ENCODE measurements at regions not wholly inside any gene's neighbourhood (a gene's known extent, or its start where the extent isn't known, plus 50 kb on each side); places are given as distances from the start of the nearest gene placed in this dataset.
"Not testable (repeated sequence)": the region's sequence is repeated elsewhere in the genome, so short reads cannot be mapped to it uniquely, and the experiment has no call there.

DNA sequence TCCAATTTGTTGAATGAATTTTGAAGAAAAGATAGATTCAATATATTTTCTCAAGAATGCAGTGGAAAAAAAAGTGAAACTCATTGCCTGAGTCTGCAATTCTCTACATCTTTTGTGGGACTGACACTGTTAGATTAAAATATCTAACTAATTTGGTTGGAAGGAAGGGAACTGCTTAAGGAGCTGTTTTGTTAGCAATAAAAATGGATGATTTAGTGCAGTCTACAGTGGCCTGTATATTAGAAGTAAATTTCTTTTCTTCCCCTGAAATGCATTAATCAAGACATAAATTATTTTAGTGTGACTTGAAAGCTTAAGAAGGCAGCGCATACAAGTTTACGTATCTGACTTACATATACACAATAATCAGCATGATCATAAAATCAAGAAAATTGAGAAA lies 1332.6 kb downstream of the EPHA7 start:
- no peak for DNase-seq (ENCODE audit: low read depth, low spot score)

DNA sequence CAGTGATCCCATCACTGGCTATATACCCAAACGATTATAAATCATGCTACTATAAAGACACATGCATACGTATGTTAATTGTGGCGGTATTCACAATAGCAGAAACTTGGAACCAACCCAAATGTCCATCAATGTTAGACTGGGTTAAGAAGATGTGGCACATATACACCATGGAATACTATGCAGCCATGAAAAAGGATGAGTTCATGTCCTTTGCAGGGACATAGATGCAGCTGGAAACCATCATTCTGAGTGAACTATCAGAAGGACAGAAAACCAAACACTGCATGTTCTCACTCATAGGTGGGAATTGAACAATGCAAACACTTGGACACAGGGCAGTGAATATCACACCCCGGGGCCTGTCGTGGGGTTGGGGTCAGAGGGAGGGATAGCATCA lies 1335.4 kb downstream of the EPHA7 start:
- DNase-seq (ENCODE audit: low read depth, low spot score), result not testable (repeated sequence)

DNA sequence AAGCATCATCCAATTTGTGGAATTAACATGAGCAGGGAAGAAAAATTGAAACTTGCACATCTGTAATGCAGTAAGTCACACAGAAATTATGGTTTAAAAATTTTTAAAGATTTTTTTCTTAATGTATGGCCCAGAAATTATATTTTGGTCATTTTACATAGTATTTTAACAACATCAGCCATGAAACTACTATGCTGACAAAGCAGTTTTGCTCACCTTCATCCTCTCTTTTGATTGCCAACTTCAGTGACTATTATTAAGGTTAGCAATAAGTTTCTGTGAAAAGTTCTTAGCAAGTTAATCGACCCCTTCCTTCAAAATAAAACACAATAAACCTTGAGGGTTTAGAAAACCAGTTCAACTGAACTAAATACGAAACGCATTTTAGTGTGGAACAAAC lies 1347.0 kb downstream of the EPHA7 start:
- no peak for DNase-seq (ENCODE audit: low read depth, low spot score)

DNA sequence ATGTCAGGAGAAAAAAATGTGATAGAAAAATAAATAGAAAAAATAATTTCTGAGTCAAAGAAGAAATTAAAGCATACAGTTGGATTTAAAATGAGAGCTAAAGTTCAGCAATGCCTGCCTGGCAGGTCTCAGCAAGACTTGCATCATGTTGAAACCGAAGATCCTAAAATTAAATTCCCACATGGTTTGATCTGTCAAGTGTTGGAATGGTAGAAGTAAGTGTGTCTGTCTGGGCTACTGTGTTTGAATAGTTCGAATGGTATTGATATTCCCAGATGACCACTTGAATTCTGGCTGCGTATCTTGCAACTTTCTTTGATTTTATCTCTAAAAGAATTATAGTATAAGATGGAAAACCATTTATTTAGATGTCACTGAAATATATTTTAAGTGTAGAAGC lies 1349.6 kb downstream of the EPHA7 start:
- DNase-seq (ENCODE audit: low read depth, low spot score), result no peak

DNA sequence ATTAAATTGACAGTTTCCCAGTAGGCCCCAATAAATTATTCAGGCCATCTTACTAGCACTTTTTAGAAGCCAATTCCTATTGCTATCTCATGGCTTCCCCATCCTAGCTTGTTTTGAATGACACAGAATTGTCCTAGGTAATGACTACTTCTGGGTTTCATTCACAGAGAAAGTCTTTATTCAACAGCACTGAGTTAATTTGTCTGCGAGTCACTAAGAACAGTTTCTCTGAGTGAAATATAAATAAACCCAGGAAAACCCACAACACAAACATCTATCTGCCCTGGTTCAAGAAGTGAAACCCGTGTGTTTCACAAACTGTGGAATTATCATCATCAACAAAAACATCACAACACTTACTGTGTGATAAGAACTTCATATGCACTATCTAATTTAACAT lies 1366.8 kb downstream of the EPHA7 start:
- no peak for DNase-seq (ENCODE audit: low read depth, low spot score)

DNA sequence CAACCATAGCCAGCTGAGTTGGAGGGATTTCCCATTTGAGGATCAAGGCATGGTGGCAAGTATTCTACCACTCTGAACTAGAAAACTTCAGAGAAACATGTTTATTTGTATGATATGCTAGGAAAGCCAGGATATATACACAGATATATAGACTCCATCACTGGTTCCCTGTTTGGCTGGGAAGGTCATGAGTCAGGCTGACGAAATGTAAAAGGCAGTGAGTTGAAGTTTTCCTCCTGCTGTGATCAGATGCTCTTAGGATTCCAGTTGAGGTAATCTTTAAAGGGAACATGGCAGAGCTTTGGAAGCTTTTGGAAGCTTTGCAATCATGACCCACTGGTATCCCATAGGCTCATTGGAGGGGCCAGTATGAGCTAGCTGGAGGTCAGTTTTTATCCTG lies 1369.1 kb downstream of the EPHA7 start:
- no peak for DNase-seq (ENCODE audit: low read depth, low spot score)

DNA sequence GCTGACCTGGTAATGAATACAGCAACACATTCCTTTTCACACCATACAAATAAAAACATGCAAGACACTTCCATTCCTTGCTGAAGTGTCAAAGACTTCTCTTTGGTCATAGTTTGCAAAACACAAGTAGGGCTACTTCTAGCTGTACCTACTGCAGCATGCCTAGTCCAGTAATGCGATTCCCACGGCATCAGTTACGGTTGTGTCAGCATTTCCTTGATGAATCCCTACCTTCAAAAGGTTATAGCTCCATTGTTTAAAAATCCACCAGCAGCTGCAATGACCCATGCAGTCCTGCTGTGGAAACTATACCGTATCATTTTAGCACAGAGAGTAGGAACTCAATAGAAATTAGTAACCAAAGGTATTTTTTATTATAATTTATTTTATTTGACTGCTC lies 1371.5 kb downstream of the EPHA7 start:
- DNase-seq (ENCODE audit: low read depth, low spot score), result no peak

DNA sequence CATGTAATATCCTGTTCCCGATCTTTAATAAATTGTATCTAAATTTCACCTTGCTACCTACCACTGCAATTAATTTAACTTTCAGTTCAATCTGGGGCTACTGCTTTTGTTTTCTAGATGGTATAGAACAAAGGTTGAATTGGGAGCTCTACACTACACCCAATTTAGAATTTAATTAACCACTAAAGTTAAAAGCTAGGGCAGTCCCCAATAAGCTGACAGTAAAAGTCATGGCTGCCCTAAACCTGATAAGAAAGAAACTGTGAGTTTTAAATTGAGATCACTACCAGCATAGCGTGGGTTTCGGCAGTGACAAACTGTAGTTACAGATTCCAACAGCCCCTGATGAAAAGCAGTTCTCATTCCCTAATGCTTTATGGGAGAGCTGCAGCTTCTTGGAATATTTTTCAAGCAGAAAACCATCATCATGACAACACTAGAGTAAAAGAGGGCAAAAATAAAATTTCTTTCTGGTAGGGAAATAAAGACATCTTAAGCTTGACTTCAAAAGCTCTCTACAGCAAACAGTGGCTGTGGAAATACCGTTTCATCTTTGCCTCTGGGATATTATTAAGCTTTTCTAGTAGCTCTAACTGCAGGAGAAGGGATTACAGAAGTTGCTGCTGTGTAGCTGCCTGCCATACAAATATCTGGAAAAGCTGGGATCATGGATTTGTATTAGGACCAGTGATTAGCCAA lies 1372.1 kb downstream of the EPHA7 start:
- no peak for DNase-seq (ENCODE audit: low read depth, low spot score)

DNA sequence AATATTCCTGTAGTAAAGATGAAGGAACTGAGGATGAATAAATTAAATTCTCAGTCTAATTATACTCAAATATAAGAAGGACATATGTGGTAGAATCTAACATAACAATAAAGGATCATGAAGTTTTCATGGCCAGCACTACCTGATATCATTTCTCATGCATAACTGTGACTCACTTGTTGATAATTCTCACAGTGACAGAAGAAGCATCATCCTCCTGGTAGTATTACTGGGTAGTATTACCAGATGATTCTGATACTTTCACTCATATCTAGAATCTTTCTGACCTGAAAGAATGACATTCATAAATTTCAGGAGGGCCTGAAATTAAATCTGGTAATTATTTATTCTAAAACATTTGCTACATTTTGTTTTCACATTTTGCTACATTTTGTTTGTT lies 1375.0 kb downstream of the EPHA7 start:
- no peak for DNase-seq (ENCODE audit: low read depth, low spot score)

DNA sequence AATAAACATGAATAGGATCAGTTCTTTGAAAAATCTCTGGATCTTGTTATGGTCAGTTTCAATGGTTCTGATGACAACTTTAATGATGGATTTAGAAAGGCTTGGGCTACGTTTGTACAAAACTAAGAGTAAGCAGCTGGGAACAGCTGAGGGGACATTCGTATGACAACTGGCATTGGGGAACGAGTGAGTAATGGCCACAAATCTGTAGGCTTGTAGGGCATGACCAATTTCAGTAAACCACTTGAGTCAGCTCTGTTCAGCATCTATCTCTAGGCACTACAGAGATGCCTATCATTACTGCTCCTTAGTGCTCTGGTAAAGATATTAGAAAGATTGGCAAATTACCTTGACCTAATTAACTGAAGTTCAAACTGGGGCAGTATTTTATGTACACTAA lies 1375.6 kb downstream of the EPHA7 start:
- DNase-seq (ENCODE audit: low read depth, low spot score), result no peak

DNA sequence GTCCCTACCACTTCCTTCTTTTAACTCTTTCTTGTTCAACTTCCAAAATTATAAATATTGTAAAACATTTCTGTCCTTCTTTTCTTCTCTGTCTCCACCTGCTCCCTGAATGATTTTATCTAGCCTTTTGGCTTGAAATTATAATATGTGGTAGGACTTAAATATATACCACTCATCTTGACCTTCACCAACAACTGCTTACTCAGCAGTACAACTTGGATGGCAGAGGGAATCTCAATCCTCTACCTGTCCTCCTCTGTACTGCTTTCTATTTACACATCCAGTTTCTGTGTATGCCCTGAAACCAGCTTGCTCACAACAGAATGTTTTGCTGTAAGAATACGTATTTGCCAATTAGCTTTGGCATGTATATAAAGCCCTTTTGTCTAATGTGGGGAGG lies 1392.5 kb downstream of the EPHA7 start:
- no peak for DNase-seq (ENCODE audit: low read depth, low spot score)

DNA sequence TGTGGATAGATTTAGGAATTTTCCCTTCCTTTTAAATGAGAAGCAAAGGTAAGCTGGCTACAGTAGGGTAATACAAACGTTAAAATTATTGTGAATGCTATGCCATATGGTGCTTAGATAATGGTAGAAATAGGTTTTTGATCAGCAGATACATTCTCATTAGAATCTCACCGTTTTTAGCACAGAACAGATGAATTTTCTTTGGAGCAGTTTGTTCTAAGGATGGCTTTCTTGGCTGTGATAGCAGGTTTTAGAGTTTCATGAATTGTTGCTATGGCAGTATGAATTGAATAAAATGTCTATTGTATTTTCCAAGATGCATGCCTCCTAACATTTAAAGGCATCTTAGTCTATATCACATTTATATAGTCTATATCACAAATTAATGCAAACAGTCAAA lies 1394.5 kb downstream of the EPHA7 start:
- no peak for DNase-seq (ENCODE audit: low read depth, low spot score)

DNA sequence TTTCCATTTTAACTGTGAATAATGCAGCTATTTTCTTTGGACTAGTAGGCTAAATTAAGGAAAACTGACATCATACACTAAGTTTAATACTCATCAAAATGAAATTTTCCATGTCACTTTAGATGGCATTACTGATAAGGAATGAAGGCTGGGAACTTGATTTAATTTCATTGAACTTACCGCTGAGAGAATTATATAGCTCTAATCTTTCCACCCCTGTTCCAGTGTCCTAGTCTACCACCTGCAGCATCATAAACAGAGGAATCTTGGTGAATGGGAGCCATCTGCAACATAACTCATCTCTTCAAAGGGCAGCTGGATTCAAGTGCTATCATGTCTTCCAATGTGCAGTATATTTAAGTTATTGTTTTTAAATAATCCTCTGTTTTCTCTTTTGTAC lies 1395.2 kb downstream of the EPHA7 start:
- DNase-seq (ENCODE audit: low read depth, low spot score), result no peak

DNA sequence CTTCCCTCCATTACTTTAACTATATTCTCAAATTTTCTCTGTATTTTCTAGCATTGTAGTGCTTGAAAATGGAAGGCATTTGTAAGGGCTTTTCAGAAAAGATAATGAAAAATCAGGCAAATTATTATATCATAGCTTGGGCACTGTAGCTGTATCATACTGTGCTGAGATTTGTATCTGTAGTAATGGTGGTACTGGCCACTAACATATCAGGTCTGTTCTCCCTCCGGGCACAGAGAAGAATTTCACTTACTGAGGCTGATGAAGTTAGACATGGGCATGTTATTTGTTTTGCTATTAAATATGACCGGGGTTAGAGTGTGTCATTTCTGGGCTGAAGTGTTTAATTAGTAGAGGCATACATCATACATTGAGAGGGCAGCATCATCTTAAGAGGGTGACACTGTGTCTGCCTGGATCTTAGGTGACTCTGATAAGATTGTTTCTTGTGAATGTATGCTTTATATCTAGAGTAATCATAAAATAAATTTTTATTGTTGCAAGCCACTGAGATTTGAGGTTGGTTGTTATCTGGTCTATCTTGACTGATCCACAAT lies 1395.9 kb downstream of the EPHA7 start:
- DNase-seq (ENCODE audit: low read depth, low spot score), result no peak

DNA sequence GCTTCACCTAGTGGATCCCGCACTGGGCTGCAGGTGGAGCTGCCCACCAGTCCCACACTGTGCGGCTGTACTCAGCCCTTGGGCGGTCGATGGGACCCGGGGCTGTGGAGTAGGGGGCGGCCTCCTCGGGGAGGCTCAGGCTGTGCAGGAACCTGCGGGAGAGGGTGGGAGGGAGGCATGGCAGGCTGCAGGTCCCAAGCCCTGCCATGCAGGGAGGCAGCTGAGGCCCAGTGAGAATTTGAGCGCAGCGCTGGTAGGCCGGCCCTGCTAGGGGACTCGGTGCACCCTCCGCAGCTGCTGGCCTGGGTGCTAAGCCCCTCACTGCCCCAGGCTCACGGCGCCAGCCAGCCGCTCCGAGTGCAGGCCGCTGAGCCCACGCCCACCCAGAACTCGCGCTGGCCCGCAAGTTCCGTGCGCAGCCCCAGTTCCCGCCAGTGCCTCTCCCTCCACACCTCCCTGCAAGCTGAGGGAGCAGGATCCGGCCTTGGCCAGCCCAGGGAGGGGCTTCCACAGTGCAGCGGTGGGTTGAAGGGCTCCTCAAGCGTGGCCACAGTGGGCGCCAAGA lies 1407.6 kb downstream of the EPHA7 start:
- DNase-seq (ENCODE audit: low read depth, low spot score), result no peak

DNA sequence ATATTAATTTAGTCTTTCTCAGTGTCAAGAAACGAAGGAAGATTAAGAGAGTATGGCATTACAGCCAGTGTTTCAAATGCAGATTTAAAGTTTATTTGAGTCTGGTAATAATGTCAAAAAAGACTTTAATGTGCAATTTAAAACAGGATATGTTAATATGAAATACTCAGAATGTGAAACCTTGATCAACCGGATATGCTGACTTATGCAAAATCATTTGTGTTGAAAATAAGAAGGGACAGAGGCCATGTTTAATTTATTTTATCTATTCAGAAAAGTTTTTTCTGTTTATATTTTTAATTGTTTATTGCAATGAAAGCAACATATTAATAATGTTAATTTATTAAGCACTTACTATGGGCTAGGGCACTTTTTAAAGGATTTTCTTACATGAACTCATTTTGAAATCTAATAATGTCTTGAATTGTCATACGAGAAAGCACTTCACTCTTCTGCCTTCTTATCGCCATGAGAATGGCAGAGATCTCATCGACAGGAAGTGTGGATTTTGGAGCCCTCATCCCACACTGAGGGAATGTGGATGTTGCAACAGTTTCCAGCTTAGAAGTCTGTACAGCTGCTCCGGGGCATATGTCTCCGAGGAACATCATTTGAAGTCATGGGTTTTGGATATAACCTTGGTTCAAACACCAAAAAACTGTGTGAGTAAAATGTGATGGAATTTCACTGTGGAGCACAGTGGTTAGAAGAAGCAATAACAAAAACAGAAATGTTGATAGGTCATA lies 1410.4 kb downstream of the EPHA7 start:
- DNase-seq (ENCODE audit: low read depth, low spot score), result no peak

DNA sequence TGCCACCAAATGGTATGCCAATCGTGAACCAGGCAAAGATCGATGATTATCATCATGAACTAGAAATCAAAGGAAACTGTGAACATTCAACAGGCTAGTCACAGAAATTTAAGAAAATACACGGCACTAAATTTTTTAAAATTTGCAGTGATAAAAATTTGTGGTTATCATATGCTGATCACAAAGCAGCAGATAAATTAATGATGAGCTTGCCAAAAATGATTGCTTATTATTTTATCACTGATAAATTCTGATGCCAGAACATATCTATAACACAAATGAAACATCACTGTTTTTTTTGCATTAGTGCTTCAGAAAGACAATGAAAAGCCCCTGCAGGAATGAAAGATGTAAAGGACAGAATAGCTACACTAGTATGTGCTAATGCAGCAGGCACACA lies 1413.2 kb upstream of the MAP3K7 start:
- DNase-seq (ENCODE audit: low read depth, low spot score), result no peak

DNA sequence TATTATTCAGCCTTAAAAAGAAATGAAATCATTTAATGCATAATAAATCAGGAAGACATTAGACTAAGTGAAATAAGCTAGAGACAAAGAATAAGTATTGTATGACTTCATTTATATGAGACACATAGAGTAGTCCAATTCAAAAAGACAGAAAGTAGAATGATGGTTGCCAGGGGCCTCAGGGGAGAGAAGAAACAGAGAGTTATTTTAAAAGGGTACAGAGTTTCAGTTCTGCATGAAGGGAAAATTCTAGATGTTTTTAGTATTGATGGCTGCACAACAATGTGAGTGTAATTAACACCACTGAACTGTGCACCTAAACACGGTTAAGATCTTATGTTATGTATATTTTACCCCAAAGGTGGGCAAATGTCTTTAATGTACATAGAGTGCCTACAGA lies 1407.9 kb upstream of the MAP3K7 start:
- DNase-seq (ENCODE audit: low read depth, low spot score), result no peak

DNA sequence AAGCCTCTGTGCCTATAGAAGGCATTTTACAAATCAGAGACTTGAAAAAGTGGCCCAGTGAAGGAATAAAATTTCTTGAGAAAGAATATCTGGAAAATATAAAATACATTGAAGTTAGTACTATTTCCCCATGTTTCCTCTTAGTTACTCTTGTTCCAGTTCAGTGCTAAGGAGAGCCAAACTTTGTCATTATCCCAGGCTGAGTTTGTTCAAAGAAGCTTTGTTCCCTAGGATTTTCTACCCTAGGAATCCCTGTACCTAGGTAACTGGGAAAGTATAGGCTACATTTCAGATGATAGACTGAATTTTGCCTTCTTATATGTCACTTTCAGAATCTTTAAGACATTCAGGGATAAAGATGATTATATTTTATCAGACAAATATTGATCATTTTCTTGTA lies 1395.7 kb upstream of the MAP3K7 start:
- no peak for DNase-seq (ENCODE audit: low read depth, low spot score)

DNA sequence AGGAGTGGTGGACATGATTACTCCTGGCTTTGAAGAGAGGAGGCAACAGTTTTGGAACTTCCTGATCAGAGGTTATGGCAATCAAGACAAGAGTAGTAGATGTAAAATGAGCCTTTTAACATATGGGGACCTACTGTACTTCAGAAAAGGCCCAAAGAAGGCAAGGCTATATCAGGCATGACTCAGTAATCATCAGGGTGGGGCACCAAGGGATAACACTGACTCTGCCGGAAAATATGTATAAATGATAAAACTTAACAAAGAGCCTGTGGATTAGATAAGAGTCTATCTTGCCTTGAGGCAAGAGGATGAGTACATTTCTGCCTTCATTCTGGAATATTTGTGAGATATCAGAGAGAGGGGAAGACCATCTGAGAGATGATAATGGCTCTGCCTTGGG lies 1389.9 kb upstream of the MAP3K7 start:
- DNase-seq (ENCODE audit: low read depth, low spot score), result no peak

DNA sequence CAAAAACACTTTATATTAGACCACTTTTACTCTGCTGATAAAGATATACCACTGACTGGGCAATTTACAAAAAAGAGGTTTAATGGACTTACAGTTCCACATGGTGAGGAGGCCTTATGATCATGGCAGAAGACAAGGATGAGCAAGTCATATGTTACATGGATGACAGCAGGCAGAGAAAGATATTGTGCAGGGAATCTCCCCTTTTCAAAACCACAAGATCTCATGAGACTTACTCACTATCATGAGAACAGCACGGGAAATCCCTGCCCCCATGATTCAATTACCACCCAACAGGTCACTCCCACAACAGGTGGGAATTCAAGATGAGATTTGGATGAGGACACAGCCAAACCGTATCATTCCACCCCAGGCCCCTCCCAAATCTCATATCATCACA lies 1383.8 kb upstream of the MAP3K7 start:
- no peak for DNase-seq (ENCODE audit: low read depth, low spot score)

DNA sequence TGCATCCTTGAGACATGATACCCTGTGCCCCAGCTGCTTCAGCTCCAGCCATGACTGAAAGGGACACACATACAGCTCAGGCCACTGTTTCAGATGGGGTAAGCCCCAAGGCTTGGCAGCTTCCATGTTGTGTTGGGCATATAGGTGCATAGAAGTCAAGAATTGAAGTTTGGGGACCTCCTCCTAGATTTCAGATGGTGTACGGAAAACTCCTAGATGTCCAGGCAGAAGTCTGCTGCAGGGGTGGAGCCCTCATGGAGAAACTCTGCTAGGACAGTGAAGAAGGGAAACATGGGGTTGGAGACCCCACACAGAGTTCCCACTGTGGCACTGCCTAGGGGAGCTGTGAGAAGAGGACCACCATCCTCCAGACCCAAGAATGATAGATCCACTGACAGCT lies 1379.0 kb upstream of the MAP3K7 start:
- no peak for DNase-seq (ENCODE audit: low read depth, low spot score)

DNA sequence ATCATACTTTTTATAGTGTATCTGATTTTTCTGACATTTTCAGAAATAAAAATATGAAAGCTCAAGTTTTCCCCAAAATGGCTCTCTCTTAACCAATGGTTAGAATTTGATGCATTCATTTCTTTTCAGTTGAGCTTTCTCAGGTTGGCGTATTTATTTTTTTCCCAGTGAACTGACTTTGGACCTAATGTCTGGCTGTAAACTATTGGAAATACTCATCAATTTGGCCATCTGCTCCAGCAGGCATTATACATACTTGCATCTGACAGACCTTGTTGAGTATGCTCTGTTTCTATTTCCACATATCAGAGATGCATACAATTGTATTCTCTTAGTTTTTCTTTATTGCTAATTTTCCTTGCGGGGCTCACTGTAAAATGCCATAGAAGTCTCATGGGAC lies 1374.8 kb upstream of the MAP3K7 start:
- no peak for DNase-seq (ENCODE audit: low read depth, low spot score)
